Endothelial cell of umbilical vein (primary cell): ENCODE measurements at regions not wholly inside any gene's neighbourhood (a gene's known extent, or its start where the extent isn't known, plus 50 kb on each side); places are given as distances from the start of the nearest gene placed in this dataset.

Experiments used
- FOS ChIP-seq: IDR thresholded peaks from 2 replicates; pipeline ENCODE4 v1.6.1; 2011; ENCODE audit warnings: mild to moderate bottlenecking, low read length, moderate library complexity, borderline replicate concordance; ENCODE audit not compliant: insufficient read depth
- GATA2 ChIP-seq: IDR thresholded peaks from 2 replicates; pipeline ENCODE4 v1.7.0; 2011; ENCODE audit warnings: low read depth, mild to moderate bottlenecking, moderate library complexity, mixed read lengths, low read length; ENCODE audit not compliant: insufficient read length, insufficient read depth
- MAX ChIP-seq: IDR thresholded peaks from 2 replicates; pipeline ENCODE4 v1.6.1; 2011; ENCODE audit not compliant: insufficient read depth, insufficient read length
- POLR2A ChIP-seq: IDR thresholded peaks from 2 replicates; pipeline ENCODE4 v1.6.1; 2012; ENCODE audit warnings: low read depth, mild to moderate bottlenecking, control low read depth, low read length
- POLR2AphosphoS5 ChIP-seq: IDR thresholded peaks from 2 replicates; pipeline ENCODE4 v1.6.1; 2012; ENCODE audit warnings: low read depth, mild to moderate bottlenecking, control low read depth, low read length, moderate library complexity; ENCODE audit not compliant: insufficient read depth
- TF ChIP-seq, protein P1 (sequence below), 2 donors: IDR thresholded peaks; 1 replicate in 1 of 2; 2 replicates in 1 of 2; pipeline ENCODE4 v1.5.1; 2011; ENCODE audit warnings: low read length in 2 of 2, mild to moderate bottlenecking in 2 of 2, moderate library complexity in 2 of 2, control low read depth in 1 of 2, inconsistent platforms in 1 of 2, low read depth in 1 of 2; ENCODE audit not compliant: insufficient read depth in 1 of 2; ENCODE audit errors: extremely low read depth in 1 of 2

GRCh38 chr2:8478471-8478793, 203.4 kb upstream of the ID2 start:
- TF ChIP-seq, protein P1, sequence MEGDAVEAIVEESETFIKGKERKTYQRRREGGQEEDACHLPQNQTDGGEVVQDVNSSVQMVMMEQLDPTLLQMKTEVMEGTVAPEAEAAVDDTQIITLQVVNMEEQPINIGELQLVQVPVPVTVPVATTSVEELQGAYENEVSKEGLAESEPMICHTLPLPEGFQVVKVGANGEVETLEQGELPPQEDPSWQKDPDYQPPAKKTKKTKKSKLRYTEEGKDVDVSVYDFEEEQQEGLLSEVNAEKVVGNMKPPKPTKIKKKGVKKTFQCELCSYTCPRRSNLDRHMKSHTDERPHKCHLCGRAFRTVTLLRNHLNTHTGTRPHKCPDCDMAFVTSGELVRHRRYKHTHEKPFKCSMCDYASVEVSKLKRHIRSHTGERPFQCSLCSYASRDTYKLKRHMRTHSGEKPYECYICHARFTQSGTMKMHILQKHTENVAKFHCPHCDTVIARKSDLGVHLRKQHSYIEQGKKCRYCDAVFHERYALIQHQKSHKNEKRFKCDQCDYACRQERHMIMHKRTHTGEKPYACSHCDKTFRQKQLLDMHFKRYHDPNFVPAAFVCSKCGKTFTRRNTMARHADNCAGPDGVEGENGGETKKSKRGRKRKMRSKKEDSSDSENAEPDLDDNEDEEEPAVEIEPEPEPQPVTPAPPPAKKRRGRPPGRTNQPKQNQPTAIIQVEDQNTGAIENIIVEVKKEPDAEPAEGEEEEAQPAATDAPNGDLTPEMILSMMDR (IDR thresholded peaks at IDR 0.05; ENCODE audit: extremely low read depth in 1 of 2, insufficient read depth in 1 of 2, low read depth in 1 of 2, low read length in 2 of 2) = no peak
- TF ChIP-seq FOS (no peak), POLR2AphosphoS5 (no peak), MAX (no peak), GATA2 (no peak), POLR2A (no peak)
